ENCODE measurements at regions not wholly inside any gene's neighbourhood (a gene's known extent, or its start where the extent isn't known, plus 50 kb on each side); places are given as distances from the start of the nearest gene placed in this dataset.

GRCh38 chr13:99656092-99656745 is 154.9 kb downstream of the TM9SF2 start (continued):
- TF ChIP-seq KDM4A (IDR thresholded peaks at IDR 0.05; ENCODE audit: low read depth, low read length, severe bottlenecking) (no peak), RAD21 (IDR thresholded peaks at IDR 0.05 in 1 of 2, conservative IDR thresholded peaks at IDR 0.05 in 1 of 2; ENCODE audit: low read depth in 2 of 2, low read length in 2 of 2) (peak; percentile 99), NANOG (IDR thresholded peaks at IDR 0.05; ENCODE audit: insufficient read depth, low read depth, low read length, poor library complexity, severe bottlenecking) (no peak), SP1 (IDR thresholded peaks at IDR 0.05; ENCODE audit: low read depth, low read length) (0 out of 2 replicates have a peak, but pooled peaks have one; percentile 6)

Measured in H1 (cell line).